ENCODE measurements at regions not wholly inside any gene's neighbourhood (a gene's known extent, or its start where the extent isn't known, plus 50 kb on each side); places are given as distances from the start of the nearest gene placed in this dataset.

- Histone ChIP-seq H4K91ac (ENCODE audit: insufficient read length, low read depth, low read length) (no peak overlapping the region), H2BK120ac (ENCODE audit: low read depth, low read length, poor library complexity, severe bottlenecking) (no peak overlapping the region), H3K18ac (ENCODE audit: insufficient read length, low read depth, low read length) (no peak overlapping the region), H3K4me2 (ENCODE audit: insufficient read depth, insufficient read length, low read length) (no peak overlapping the region), H4K5ac (ENCODE audit: insufficient read length, low read depth, low read length) (no peak overlapping the region), H3K56ac (ENCODE audit: insufficient read length, low read depth, low read length) (no peak overlapping the region), H2BK5ac (ENCODE audit: insufficient read length, low read length) (no peak overlapping the region), H4K20me1 (ENCODE audit: control insufficient read depth, insufficient read depth, insufficient read length) (no peaks in the 10 kb centered on the region), H2BK15ac (ENCODE audit: low read depth, low read length) (no peak overlapping the region), H3K27ac (ENCODE audit: insufficient read length, low read depth, low read length) (no peak overlapping the region), H3K23ac (ENCODE audit: insufficient read length, low read depth, low read length) (no peak overlapping the region), H2AK5ac (ENCODE audit: insufficient read length, low read length) (no peak overlapping the region), H3K14ac (ENCODE audit: insufficient read depth, low read length) (no peak overlapping the region), H3K27me3 (ENCODE audit: insufficient read depth, low read length) (no peaks in the 10 kb centered on the region), H3K4ac (ENCODE audit: low read depth, low read length) (no peak overlapping the region), H3K9me3 (ENCODE audit: control insufficient read depth, low read depth, low read length) (no peaks in the 10 kb centered on the region), H3K79me1 (ENCODE audit: insufficient read depth, low read depth, low read length, poor library complexity, severe bottlenecking) (no peaks in the 10 kb centered on the region), H3K23me2 (ENCODE audit: insufficient read length, low read depth, low read length, poor library complexity, severe bottlenecking) (no peaks in the 10 kb centered on the region), H3K79me2 (ENCODE audit: insufficient read depth, low read length) (no peaks in the 10 kb centered on the region), H2BK20ac (ENCODE audit: low read depth, low read length, poor library complexity, severe bottlenecking) (no peak overlapping the region), H3T11ph (ENCODE audit: low read length) (no peak overlapping the region), H3K4me1 (ENCODE audit: insufficient read depth, low read length) (no peaks in the 10 kb centered on the region), H2BK12ac (ENCODE audit: insufficient read length, low read depth, low read length) (no peak overlapping the region), H2AFZ (ENCODE audit: low read length) (no peak overlapping the region), H3K9ac (ENCODE audit: extremely low read depth, insufficient read length, low read length) (no peak overlapping the region), H4K8ac (replicated peaks; ENCODE audit: insufficient read length, low read depth, low read length) (no peak overlapping the region)
- H3K36me3 Mint-ChIP-seq (ENCODE audit: insufficient read depth in 1 of 3, low read depth in 3 of 3) = peaks cover 0 to 5% (median 5%) of the 10 kb centered on the region in 3 experiments; a peak in 5 of 7 replicates
- no peak for TF ChIP-seq CTCF (conservative IDR thresholded peaks at IDR 0.05)
- H3K27ac Mint-ChIP-seq = no peak overlapping the region
- no peaks in the 10 kb centered on the region for H3K4me1 Mint-ChIP-seq
- peaks cover 2% of the 10 kb centered on the region; the same call in 1 of the 2 replicates for H3K27me3 Mint-ChIP-seq (ENCODE audit: low read depth)
- no CpG with 5 or more reads among the region's 4 CpGs for WGBS (ENCODE audit: extremely low coverage, insufficient read length, low lambda C conversion rate)
- no peak for DNase-seq
- peaks cover 0 to 8% of the 10 kb centered on the region in 2 experiments; a peak in 4 of 5 replicates for H3K9me3 Mint-ChIP-seq
- no peak overlapping the region for H3K4me3 Mint-ChIP-seq
Measured at GRCh38 chr2:111686994-111687393, 197.0 kb downstream of the ANAPC1 start.

Data from H9 (cell line).